ENCODE measurements at regions not wholly inside any gene's neighbourhood (a gene's known extent, or its start where the extent isn't known, plus 50 kb on each side); places are given as distances from the start of the nearest gene placed in this dataset.

- Histone ChIP-seq H3K4me3 (replicated peaks in 1 of 2; ENCODE audit: low read depth in 1 of 2, low read length in 2 of 2) (no peak overlapping the region), H3K4me2 (ENCODE audit: low read length) (no peak overlapping the region), H3K79me2 (ENCODE audit: insufficient read depth, low read length) (no peaks in the 10 kb centered on the region), H2AFZ (ENCODE audit: low read depth, low read length, poor library complexity, severe bottlenecking) (no peak overlapping the region), H3K9me3 (ENCODE audit: control insufficient read depth in 1 of 2, insufficient read depth in 1 of 2, low read depth in 1 of 2, low read length in 2 of 2) (no peaks in the 10 kb centered on the region), H3K27me3 (ENCODE audit: insufficient read depth, low read length) (no peaks in the 10 kb centered on the region), H3K27ac (ENCODE audit: low read depth, low read length) (no peak overlapping the region), H3K9me2 (ENCODE audit: insufficient read depth) (no peaks in the 10 kb centered on the region), H3K4me1 (ENCODE audit: control insufficient read depth in 1 of 2, insufficient read depth in 2 of 2, low read length in 2 of 2) (no peaks in the 10 kb centered on the region), H3K9ac (ENCODE audit: low read length) (no peak overlapping the region), H3K36me3 (ENCODE audit: control insufficient read depth in 1 of 2, insufficient read depth in 2 of 2, low read length in 2 of 2) (no peaks in the 10 kb centered on the region), H4K20me1 (ENCODE audit: insufficient read depth) (no peaks in the 10 kb centered on the region)
- no peak for ATAC-seq
- RAD21 ChIA-PET (ENCODE audit: low non-redundant PET in 1 of 2, low total read pairs in 2 of 2, uncharacterized antibody in 2 of 2, unreplicated experiment in 2 of 2) = no interaction called here
- intact Hi-C loops (cut with micrococcal nuclease) = no loop called here
- BruUV-seq (replicated peaks) = no TSS peak
- CTCF ChIA-PET = no interaction called here
- POLR2A ChIA-PET = no interaction called here
- no peak for DNase-seq (ENCODE audit: low read depth, low spot score)
- TF ChIP-seq SP1 (IDR thresholded peaks at IDR 0.05; ENCODE audit: low read depth) (no peak), RAD21 (IDR thresholded peaks at IDR 0.05; ENCODE audit: low read depth) (no peak), SIN3A (IDR thresholded peaks at IDR 0.05; ENCODE audit: low read depth) (no peak), TCF7L2 (IDR thresholded peaks at IDR 0.05; ENCODE audit: borderline replicate concordance, extremely low read depth, insufficient read depth, insufficient read length) (no peak), EZH2 (IDR thresholded peaks at IDR 0.05) (no peak), CBX3 (IDR thresholded peaks at IDR 0.05; ENCODE audit: low read depth) (no peak), POLR2AphosphoS5 (IDR thresholded peaks at IDR 0.05; ENCODE audit: low read depth, low read length) (no peak), ZBTB33 (IDR thresholded peaks at IDR 0.05; ENCODE audit: extremely low read depth, insufficient replicate concordance, low read length) (no peak), CEBPB (IDR thresholded peaks at IDR 0.05; ENCODE audit: low read depth) (no peak), ZFX (IDR thresholded peaks at IDR 0.05) (no peak), FOSL1 (IDR thresholded peaks at IDR 0.05; ENCODE audit: low read depth) (no peak), SRF (IDR thresholded peaks at IDR 0.05; ENCODE audit: low read depth) (no peak), YY1 (IDR thresholded peaks at IDR 0.05; ENCODE audit: extremely low read depth, insufficient replicate concordance, low read depth, low read length) (no peak), EZH2phosphoT487 (IDR thresholded peaks at IDR 0.05; ENCODE audit: borderline replicate concordance) (no peak), POLR2A (IDR thresholded peaks at IDR 0.05; ENCODE audit: borderline replicate concordance, extremely low read depth, insufficient read depth, insufficient read length) (no peak), CTCF (IDR thresholded peaks at IDR 0.05 in 2 of 3, conservative IDR thresholded peaks at IDR 0.05 in 1 of 3; ENCODE audit: borderline replicate concordance in 1 of 3, insufficient read depth in 1 of 3, low read depth in 2 of 3, low read length in 2 of 3) (no peak)
- TF ChIP-seq, protein P1, sequence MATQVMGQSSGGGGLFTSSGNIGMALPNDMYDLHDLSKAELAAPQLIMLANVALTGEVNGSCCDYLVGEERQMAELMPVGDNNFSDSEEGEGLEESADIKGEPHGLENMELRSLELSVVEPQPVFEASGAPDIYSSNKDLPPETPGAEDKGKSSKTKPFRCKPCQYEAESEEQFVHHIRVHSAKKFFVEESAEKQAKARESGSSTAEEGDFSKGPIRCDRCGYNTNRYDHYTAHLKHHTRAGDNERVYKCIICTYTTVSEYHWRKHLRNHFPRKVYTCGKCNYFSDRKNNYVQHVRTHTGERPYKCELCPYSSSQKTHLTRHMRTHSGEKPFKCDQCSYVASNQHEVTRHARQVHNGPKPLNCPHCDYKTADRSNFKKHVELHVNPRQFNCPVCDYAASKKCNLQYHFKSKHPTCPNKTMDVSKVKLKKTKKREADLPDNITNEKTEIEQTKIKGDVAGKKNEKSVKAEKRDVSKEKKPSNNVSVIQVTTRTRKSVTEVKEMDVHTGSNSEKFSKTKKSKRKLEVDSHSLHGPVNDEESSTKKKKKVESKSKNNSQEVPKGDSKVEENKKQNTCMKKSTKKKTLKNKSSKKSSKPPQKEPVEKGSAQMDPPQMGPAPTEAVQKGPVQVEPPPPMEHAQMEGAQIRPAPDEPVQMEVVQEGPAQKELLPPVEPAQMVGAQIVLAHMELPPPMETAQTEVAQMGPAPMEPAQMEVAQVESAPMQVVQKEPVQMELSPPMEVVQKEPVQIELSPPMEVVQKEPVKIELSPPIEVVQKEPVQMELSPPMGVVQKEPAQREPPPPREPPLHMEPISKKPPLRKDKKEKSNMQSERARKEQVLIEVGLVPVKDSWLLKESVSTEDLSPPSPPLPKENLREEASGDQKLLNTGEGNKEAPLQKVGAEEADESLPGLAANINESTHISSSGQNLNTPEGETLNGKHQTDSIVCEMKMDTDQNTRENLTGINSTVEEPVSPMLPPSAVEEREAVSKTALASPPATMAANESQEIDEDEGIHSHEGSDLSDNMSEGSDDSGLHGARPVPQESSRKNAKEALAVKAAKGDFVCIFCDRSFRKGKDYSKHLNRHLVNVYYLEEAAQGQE (IDR thresholded peaks at IDR 0.05; ENCODE audit: low read depth) = no peak
- TF ChIP-seq, protein P2, sequence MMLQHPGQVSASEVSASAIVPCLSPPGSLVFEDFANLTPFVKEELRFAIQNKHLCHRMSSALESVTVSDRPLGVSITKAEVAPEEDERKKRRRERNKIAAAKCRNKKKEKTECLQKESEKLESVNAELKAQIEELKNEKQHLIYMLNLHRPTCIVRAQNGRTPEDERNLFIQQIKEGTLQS (IDR thresholded peaks at IDR 0.05) = no peak
- TF ChIP-seq, protein P3, sequence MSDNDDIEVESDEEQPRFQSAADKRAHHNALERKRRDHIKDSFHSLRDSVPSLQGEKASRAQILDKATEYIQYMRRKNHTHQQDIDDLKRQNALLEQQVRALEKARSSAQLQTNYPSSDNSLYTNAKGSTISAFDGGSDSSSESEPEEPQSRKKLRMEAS (IDR thresholded peaks at IDR 0.05) = no peak
Measured at GRCh38 chr15:91678003-91678402, 175.5 kb upstream of the SLCO3A1 start.

Measured in HCT116 (cell line).